AG04450 (cell line): ENCODE measurements at regions not wholly inside any gene's neighbourhood (a gene's known extent, or its start where the extent isn't known, plus 50 kb on each side); places are given as distances from the start of the nearest gene placed in this dataset.

ENCODE experiments used
- CTCF ChIA-PET: fragments of 300-600, 350-600 bp; formaldehyde crosslinking; extraction: SDS; loops from one replicate; lab custom pipeline; 2022; ENCODE audit warnings: antibody characterized with exemption, inconsistent platforms; lab: Charles Lee
- POLR2A ChIA-PET: fragments of 350-600 bp; formaldehyde crosslinking; extraction: SDS; loops from one replicate; lab custom pipeline; 2021; ENCODE audit warnings: antibody characterized with exemption, inconsistent platforms; lab: Yijun Ruan, JAX
- DNase-seq: peaks from one replicate; pipeline ENCODE4 v3.0.0-alpha.2; 2011; ENCODE audit warnings: low read depth, low spot score
- H3K27ac ChIP-seq: one replicate; pipeline ENCODE4 v1.5.1; 2012; ENCODE audit warnings: low read depth, low read length, control low read depth
- H3K27me3 ChIP-seq: one replicate; pipeline ENCODE4 v1.6.0; 2012; ENCODE audit warnings: low read length; ENCODE audit not compliant: control insufficient read depth, insufficient read depth
- H3K4me3 ChIP-seq: 2 replicates; pipeline ENCODE4 v1.5.1; 2011; ENCODE audit warnings: mild to moderate bottlenecking, low read depth, low read length, control low read depth
- H3K9me3 ChIP-seq: 2 replicates; pipeline ENCODE4 v1.5.1; 2012; ENCODE audit warnings: low read length; ENCODE audit not compliant: control insufficient read depth, insufficient read depth
- CTCF ChIP-seq: IDR thresholded peaks from 2 replicates; pipeline ENCODE4 v1.5.1; 2011; ENCODE audit warnings: low read depth, low read length, control low read depth, inconsistent platforms

DNA sequence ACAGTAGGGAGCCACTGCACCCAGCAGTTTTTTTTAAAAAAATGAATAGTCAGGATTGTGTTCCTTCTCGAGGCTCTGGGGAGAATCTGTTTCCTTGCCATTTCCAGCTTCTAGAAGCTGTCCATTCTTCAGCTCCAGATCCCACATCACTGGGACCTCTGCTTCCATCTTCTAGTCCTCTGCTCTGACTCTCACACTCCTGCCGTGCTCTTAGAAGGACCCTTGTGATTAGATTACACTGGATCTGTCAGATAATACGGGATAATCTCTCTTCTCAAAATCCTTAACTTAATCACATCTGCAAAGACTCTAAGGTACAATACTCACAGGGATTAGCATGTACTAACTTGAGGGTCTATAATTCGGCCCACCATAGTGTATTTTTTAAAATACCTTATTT, 158.9 kb upstream of the SP4 start:
- Histone ChIP-seq H3K9me3 (no peaks in the 10 kb centered on the region), H3K4me3 (no peak overlapping the region), H3K27ac (no peak overlapping the region), H3K27me3 (no peaks in the 10 kb centered on the region)
- TF ChIP-seq CTCF: no peak
- CTCF ChIA-PET: no interaction called here
- POLR2A ChIA-PET: no interaction called here
- no peak for DNase-seq

DNA sequence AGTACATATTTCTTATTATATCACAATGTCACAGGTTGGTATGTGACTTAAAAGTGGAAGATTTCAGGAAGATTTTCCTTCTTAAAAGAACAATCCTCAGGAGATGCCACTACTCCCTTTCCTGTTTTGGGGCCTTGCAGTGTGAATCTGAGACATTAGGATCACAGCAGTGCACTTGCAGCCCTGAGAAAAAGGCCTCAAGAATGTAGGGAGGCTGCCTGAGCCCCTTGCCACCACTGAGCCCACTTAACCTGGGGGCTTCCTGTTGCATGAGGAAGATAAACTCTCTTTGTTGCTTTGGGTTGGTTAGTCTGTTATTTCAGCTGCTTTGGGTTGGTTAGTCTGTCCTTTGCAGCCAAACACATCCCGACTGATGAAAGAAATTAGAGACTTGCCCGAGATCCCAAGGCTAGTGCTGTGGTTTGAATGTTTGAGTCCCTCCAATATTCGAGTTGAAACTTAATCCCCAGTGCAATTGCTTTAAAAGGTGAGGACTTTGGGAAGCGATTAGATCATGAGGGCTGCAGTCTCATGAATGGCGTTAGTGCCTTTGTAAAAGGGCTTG, 151.3 kb upstream of the SP4 start:
- DNase-seq: no peak
- CTCF ChIA-PET: no interaction called here
- Histone ChIP-seq H3K9me3 (no peaks in the 10 kb centered on the region), H3K27ac (no peak overlapping the region), H3K4me3 (no peak overlapping the region), H3K27me3 (no peaks in the 10 kb centered on the region)
- TF ChIP-seq CTCF: no peak
- POLR2A ChIA-PET: no interaction called here

- no peaks in the 10 kb centered on the region for H3K27me3 ChIP-seq
- POLR2A ChIA-PET: no interaction called here
- DNase-seq: no peak
- H3K4me3 ChIP-seq: no peak overlapping the region
- TF ChIP-seq CTCF: no peak
- no peaks in the 10 kb centered on the region for H3K9me3 ChIP-seq
- CTCF ChIA-PET: no interaction called here
- no peak overlapping the region for H3K27ac ChIP-seq
Observed at GRCh38 chr7:21278944-21279343, 148.9 kb upstream of the SP4 start.

GRCh38 chr7:21281193-21281592, 146.7 kb upstream of the SP4 start:
- ChIA-PET POLR2A (no interaction called here), CTCF (no interaction called here)
- H3K4me3 ChIP-seq: no peak overlapping the region
- no peak for DNase-seq
- H3K9me3 ChIP-seq: no peaks in the 10 kb centered on the region
- H3K27me3 ChIP-seq: no peaks in the 10 kb centered on the region
- H3K27ac ChIP-seq: no peak overlapping the region
- TF ChIP-seq CTCF: no peak

DNA sequence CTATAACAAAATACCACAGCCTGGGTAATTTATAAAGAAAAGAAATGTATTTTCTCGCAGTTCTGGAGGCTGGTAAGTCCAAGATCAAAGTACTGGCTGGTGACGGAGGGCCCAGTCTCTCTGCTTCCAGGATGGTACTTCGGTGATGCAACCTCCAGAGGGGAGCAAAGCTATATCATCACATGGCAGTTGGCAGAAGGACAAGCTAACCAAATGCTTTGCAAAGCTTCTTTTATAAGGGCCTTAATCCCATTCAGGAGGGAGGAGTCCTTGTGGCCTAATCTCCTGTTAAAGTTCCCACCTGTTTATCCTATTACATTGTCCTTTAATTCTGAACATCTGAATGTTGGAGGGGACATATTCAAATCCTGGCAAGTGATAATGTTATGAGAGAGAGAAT, 134.1 kb upstream of the SP4 start:
- no peaks in the 10 kb centered on the region for H3K9me3 ChIP-seq
- TF ChIP-seq CTCF: no peak
- H3K27me3 ChIP-seq: no peaks in the 10 kb centered on the region
- no peak overlapping the region for H3K27ac ChIP-seq
- POLR2A ChIA-PET: no interaction called here
- CTCF ChIA-PET: no interaction called here
- no peak for DNase-seq
- no peak overlapping the region for H3K4me3 ChIP-seq
